ENCODE measurements at regions not wholly inside any gene's neighbourhood (a gene's known extent, or its start where the extent isn't known, plus 50 kb on each side); places are given as distances from the start of the nearest gene placed in this dataset.
"Not testable (repeated sequence)": the region's sequence is repeated elsewhere in the genome, so short reads cannot be mapped to it uniquely, and the experiment has no call there.

- not testable (repeated sequence) for TF ChIP-seq GABPA (IDR thresholded peaks at IDR 0.05; ENCODE audit: low read depth); CTCF (IDR thresholded peaks at IDR 0.05; ENCODE audit: insufficient read depth, low read length); POLR2AphosphoS5 (IDR thresholded peaks at IDR 0.05; ENCODE audit: low read depth); SPI1 (IDR thresholded peaks at IDR 0.05; ENCODE audit: borderline replicate concordance, low read depth)
Observed at GRCh38 chr7:142495879-142496278, 238.0 kb upstream of the PRSS58 start.
